CD14-positive monocyte (primary cell): ENCODE measurements at regions not wholly inside any gene's neighbourhood (a gene's known extent, or its start where the extent isn't known, plus 50 kb on each side); places are given as distances from the start of the nearest gene placed in this dataset.

Experiments used
- DNase-seq, 3 donors: peaks; one replicate each; pipeline ENCODE4 v3.0.0-alpha.2; 2011 to 2022
- H2AFZ ChIP-seq: 2 replicates; pipeline ENCODE4 v1.6.0; 2012; ENCODE audit warnings: mild to moderate bottlenecking, low read depth, low read length, inconsistent platforms; ENCODE audit not compliant: insufficient read depth, poor library complexity, severe bottlenecking
- H3K27ac ChIP-seq, 2 donors: 1 replicate in 1 of 2; 2 replicates in 1 of 2; pipeline ENCODE4 v1.5.1; 2012 to 2013; ENCODE audit warnings: low read length in 2 of 2, control low read depth in 1 of 2, inconsistent platforms in 1 of 2, low read depth in 1 of 2, mild to moderate bottlenecking in 1 of 2
- H3K27me3 ChIP-seq, 2 donors: one replicate each; pipeline versions ENCODE4 v1.6.0 to v1.6.1; 2011 to 2013; ENCODE audit warnings: low read length in 2 of 2; ENCODE audit not compliant: control insufficient read depth in 2 of 2, insufficient read depth in 2 of 2
- H3K36me3 ChIP-seq, 2 donors: replicated peaks in 1 of 2; 1 replicate in 1 of 2; 2 replicates in 1 of 2; pipeline versions ENCODE4 v1.5.1 to v1.6.1; 2012 to 2013; ENCODE audit warnings: low read length in 2 of 2, control low read depth in 1 of 2, inconsistent platforms in 1 of 2, mild to moderate bottlenecking in 1 of 2; ENCODE audit not compliant: insufficient read depth in 2 of 2, control insufficient read depth in 1 of 2
- H3K4me1 ChIP-seq, 2 donors: 1 replicate in 1 of 2; 2 replicates in 1 of 2; pipeline versions ENCODE4 v1.5.1 to v1.6.1; 2012 to 2013; ENCODE audit warnings: low read length in 2 of 2, control low read depth in 1 of 2, inconsistent platforms in 1 of 2, mild to moderate bottlenecking in 1 of 2, moderate library complexity in 1 of 2; ENCODE audit not compliant: insufficient read depth in 2 of 2, control insufficient read depth in 1 of 2
- H3K4me2 ChIP-seq: replicated peaks from 2 replicates; pipeline ENCODE3; 2012; ENCODE audit warnings: low read length, moderate library complexity, mild to moderate bottlenecking; ENCODE audit not compliant: poor library complexity, severe bottlenecking; ENCODE audit errors: extremely low read depth
- H3K4me3 ChIP-seq, 3 experiments: fragments of 200-600 bp in 1 of 3; sonication (generic) in 1 of 3; replicated peaks in 1 of 3; 1 replicate in 2 of 3; 2 replicates in 1 of 3; pipeline ENCODE4 v1.5.1; 2011 to 2013; ENCODE audit warnings: low read length in 3 of 3, mild to moderate bottlenecking in 3 of 3, control low read depth in 2 of 3, low read depth in 2 of 3, inconsistent platforms in 1 of 3, moderate library complexity in 1 of 3
- H3K79me2 ChIP-seq: 2 replicates; pipeline ENCODE4 v1.6.0; 2012; ENCODE audit warnings: mild to moderate bottlenecking, control low read depth, inconsistent platforms, low read length, moderate library complexity; ENCODE audit not compliant: insufficient read depth
- H3K9ac ChIP-seq: 2 replicates; pipeline ENCODE4 v1.6.0; 2017; ENCODE audit warnings: low read length, mild to moderate bottlenecking; ENCODE audit not compliant: insufficient read depth, poor library complexity, severe bottlenecking
- H3K9me3 ChIP-seq, 2 donors: replicated peaks in 1 of 2; 1 replicate in 1 of 2; 2 replicates in 1 of 2; pipeline versions ENCODE4 v1.5.1 to v1.6.1; 2012 to 2013; ENCODE audit warnings: low read length in 2 of 2, control low read depth in 1 of 2; ENCODE audit not compliant: control insufficient read depth in 1 of 2, insufficient read depth in 1 of 2
- H4K20me1 ChIP-seq: 2 replicates; pipeline ENCODE4 v1.6.0; 2012; ENCODE audit warnings: mild to moderate bottlenecking, low read length, control low read depth, moderate library complexity; ENCODE audit not compliant: insufficient read depth
- H3K27ac Mint-ChIP-seq, 7 donors: one replicate each; pipeline ENCODE4 v1.8.0; 2020; ENCODE audit warnings: mild to moderate bottlenecking in 7 of 7, mixed read lengths in 7 of 7, moderate library complexity in 6 of 7, inconsistent platforms in 2 of 7
- H3K27me3 Mint-ChIP-seq, 3 donors: one replicate each; pipeline ENCODE4 v1.8.0; 2021 to 2022; ENCODE audit warnings: low read depth in 3 of 3, mild to moderate bottlenecking in 3 of 3, mixed read lengths in 3 of 3, moderate library complexity in 3 of 3, inconsistent platforms in 1 of 3
- H3K36me3 Mint-ChIP-seq, 2 donors: one replicate each; pipeline ENCODE4 v1.8.0; 2020; ENCODE audit warnings: mixed read lengths in 2 of 2, inconsistent platforms in 1 of 2, mild to moderate bottlenecking in 1 of 2
- H3K4me1 Mint-ChIP-seq: one replicate; pipeline ENCODE4 v1.8.0; 2020; ENCODE audit warnings: mild to moderate bottlenecking, mixed read lengths
- H3K4me3 Mint-ChIP-seq, 2 donors: one replicate each; pipeline ENCODE4 v1.8.0; 2020; ENCODE audit warnings: mild to moderate bottlenecking in 2 of 2, mixed read lengths in 2 of 2, moderate library complexity in 1 of 2
- H3K9me3 Mint-ChIP-seq, 7 donors: one replicate each; pipeline ENCODE4 v1.8.0; 2020 to 2022; ENCODE audit warnings: mixed read lengths in 7 of 7, mild to moderate bottlenecking in 6 of 7, moderate library complexity in 6 of 7, inconsistent platforms in 2 of 7
- WGBS: methylation state at CpG from one replicate; pipeline ENCODE4 v1.1.5; 2013; ENCODE audit warnings: missing lambda C conversion rate; ENCODE audit not compliant: insufficient coverage; 5-methylcytosine and 5-hydroxymethylcytosine counted together
- intact Hi-C, 2 donors: fragments of 100-400 bp; cut with micrococcal nuclease; formaldehyde crosslinking; loops; one replicate each; pipeline versions ENCODE4 v1.15.0 to v1.15.1; 2023
- TF ChIP-seq, protein P1 (sequence below): fragments of 200-600 bp; IDR thresholded peaks from one replicate; pipeline ENCODE4 v1.8.0; 2022; ENCODE audit warnings: antibody characterized with exemption, mild to moderate bottlenecking

DNA sequence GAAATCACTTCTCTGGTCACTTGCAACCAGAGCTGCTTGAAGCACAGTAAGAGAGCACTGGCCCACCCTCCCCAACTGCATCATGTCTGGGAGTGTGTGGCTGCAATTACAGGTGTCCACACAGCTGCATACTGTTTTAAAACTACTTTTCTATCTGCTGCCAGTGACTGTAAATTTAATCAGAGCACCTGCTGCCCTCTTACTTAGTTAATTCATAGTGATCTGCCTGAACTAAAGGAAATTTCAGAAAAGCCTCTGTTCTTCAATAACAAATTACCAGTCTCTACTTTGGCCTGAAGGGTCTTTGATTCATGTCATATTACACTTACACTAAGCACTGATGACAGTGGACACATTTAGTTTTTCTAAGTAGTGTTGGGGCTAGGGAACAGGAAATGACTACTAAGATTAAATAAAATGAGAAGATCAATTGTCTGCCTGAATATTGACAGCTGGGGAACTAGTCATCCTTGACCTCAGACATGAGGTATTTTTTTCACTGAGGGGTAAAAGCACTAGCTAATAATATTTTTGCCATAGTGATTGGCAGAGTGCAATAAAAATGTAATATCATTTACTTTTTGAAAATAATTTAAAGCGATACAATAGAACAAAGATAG is 788.9 kb upstream of the GRAMD2B start:
- Histone ChIP-seq H3K4me2 (no peak overlapping the region), H3K4me1 (no peaks in the 10 kb centered on the region), H3K36me3 (no peaks in the 10 kb centered on the region), H3K4me3 (no peak overlapping the region), H3K27ac (no peak overlapping the region), H2AFZ (no peak overlapping the region), H3K9ac (no peak overlapping the region), H3K9me3 (peaks cover under 1 to 10% of the 10 kb centered on the region in 2 donors), H4K20me1 (no peaks in the 10 kb centered on the region), H3K79me2 (no peaks in the 10 kb centered on the region), H3K27me3 (no peaks in the 10 kb centered on the region)
- Mint-ChIP-seq H3K27ac (no peak overlapping the region), H3K36me3 (no peaks in the 10 kb centered on the region), H3K9me3 (peaks cover 0 to 14% (median 4%) of the 10 kb centered on the region in 7 donors), H3K27me3 (peaks cover 0 to 2% (median 0%) of the 10 kb centered on the region in 3 donors), H3K4me3 (no peak overlapping the region), H3K4me1 (no peaks in the 10 kb centered on the region)
- intact Hi-C loops, result no loop called here
- TF ChIP-seq, protein P1, sequence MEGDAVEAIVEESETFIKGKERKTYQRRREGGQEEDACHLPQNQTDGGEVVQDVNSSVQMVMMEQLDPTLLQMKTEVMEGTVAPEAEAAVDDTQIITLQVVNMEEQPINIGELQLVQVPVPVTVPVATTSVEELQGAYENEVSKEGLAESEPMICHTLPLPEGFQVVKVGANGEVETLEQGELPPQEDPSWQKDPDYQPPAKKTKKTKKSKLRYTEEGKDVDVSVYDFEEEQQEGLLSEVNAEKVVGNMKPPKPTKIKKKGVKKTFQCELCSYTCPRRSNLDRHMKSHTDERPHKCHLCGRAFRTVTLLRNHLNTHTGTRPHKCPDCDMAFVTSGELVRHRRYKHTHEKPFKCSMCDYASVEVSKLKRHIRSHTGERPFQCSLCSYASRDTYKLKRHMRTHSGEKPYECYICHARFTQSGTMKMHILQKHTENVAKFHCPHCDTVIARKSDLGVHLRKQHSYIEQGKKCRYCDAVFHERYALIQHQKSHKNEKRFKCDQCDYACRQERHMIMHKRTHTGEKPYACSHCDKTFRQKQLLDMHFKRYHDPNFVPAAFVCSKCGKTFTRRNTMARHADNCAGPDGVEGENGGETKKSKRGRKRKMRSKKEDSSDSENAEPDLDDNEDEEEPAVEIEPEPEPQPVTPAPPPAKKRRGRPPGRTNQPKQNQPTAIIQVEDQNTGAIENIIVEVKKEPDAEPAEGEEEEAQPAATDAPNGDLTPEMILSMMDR, result no peak
- no peak for DNase-seq
- WGBS, result no CpG with 5 or more reads among the region's 1 CpG

DNA sequence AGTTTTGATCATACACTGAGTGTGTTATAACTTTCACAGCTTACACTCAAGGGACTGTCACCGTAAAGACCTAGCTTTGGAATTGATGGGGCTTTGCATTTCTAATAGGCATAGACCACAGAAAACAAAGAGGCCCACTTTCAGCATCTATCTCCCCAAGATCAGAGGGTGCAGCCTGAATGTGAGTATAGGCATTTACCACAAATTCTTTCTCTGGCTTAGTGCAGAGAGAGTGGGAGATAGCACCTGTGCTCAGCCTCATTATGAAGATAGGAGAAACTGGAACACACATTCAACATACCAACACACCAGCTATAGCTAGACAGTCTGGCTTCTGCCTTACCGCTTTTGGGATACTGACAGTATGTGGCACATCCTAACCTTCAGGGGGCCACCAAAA is 783.4 kb upstream of the GRAMD2B start:
- no peak overlapping the region for H3K27ac Mint-ChIP-seq
- TF ChIP-seq, protein P1, result no peak
- Histone ChIP-seq H3K79me2 (no peaks in the 10 kb centered on the region), H3K36me3 (no peaks in the 10 kb centered on the region), H3K9me3 (peaks cover 18 to 25% of the 10 kb centered on the region in 2 donors), H4K20me1 (no peaks in the 10 kb centered on the region), H3K9ac (no peak overlapping the region), H3K4me1 (no peaks in the 10 kb centered on the region), H2AFZ (no peak overlapping the region), H3K27me3 (no peaks in the 10 kb centered on the region), H3K4me3 (no peak overlapping the region), H3K4me2 (no peak overlapping the region), H3K27ac (no peak overlapping the region)
- 80% methylated on average over 1 of the region's 2 CpGs for WGBS
- intact Hi-C loops, result no loop called here
- no peak overlapping the region for H3K4me3 Mint-ChIP-seq
- peaks cover 8 to 28% (median 14%) of the 10 kb centered on the region in 7 donors for H3K9me3 Mint-ChIP-seq
- H3K36me3 Mint-ChIP-seq, result no peaks in the 10 kb centered on the region
- DNase-seq, result no peak
- peaks cover 0 to 2% (median 0%) of the 10 kb centered on the region in 3 donors for H3K27me3 Mint-ChIP-seq
- no peaks in the 10 kb centered on the region for H3K4me1 Mint-ChIP-seq
